ENCODE measurements at regions not wholly inside any gene's neighbourhood (a gene's known extent, or its start where the extent isn't known, plus 50 kb on each side); places are given as distances from the start of the nearest gene placed in this dataset.

GRCh38 chr3:10653241-10653640 is 147.9 kb upstream of the ATP2B2 start:
- TF ChIP-seq, protein P1, sequence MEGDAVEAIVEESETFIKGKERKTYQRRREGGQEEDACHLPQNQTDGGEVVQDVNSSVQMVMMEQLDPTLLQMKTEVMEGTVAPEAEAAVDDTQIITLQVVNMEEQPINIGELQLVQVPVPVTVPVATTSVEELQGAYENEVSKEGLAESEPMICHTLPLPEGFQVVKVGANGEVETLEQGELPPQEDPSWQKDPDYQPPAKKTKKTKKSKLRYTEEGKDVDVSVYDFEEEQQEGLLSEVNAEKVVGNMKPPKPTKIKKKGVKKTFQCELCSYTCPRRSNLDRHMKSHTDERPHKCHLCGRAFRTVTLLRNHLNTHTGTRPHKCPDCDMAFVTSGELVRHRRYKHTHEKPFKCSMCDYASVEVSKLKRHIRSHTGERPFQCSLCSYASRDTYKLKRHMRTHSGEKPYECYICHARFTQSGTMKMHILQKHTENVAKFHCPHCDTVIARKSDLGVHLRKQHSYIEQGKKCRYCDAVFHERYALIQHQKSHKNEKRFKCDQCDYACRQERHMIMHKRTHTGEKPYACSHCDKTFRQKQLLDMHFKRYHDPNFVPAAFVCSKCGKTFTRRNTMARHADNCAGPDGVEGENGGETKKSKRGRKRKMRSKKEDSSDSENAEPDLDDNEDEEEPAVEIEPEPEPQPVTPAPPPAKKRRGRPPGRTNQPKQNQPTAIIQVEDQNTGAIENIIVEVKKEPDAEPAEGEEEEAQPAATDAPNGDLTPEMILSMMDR (IDR thresholded peaks at IDR 0.05) = no peak
- TF ChIP-seq POLR2A (IDR thresholded peaks at IDR 0.05) = no peak

Data from testis (tissue), 2 donors.